ENCODE measurements at regions not wholly inside any gene's neighbourhood (a gene's known extent, or its start where the extent isn't known, plus 50 kb on each side); places are given as distances from the start of the nearest gene placed in this dataset.

- no peak for DNase-seq (ENCODE audit: low spot score)
Observed at GRCh38 chr4:181991369-181992108, 251.7 kb upstream of the TENM3 start.

- no peak for DNase-seq (ENCODE audit: low spot score)
Observed at GRCh38 chr4:181998398-181999295, 244.6 kb upstream of the TENM3 start.

DNA sequence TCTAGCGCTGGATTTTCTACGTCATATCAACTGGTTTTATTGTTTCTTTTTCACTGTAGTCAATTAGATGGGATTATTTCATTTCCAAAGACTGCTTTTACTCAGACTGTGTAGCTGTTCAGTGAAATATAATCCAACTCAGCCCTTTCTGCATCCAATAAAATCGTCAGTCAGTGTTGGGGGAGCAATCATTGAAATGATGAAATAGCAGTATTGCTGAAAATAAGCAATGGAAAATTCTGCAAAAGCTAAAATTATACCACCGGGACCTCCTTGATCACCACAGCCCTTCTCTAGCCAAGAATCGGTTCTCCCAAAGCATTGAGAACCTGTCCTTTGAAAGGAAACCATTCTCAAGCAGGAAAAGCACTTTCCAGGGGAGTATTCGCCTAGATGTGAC lies 243.1 kb upstream of the TENM3 start:
- DNase-seq (ENCODE audit: low spot score) = no peak

- DNase-seq (ENCODE audit: low spot score) = no peak
Observed at GRCh38 chr4:182010876-182011275, 232.3 kb upstream of the TENM3 start.

GRCh38 chr4:182014164-182014563 lies 229.0 kb upstream of the TENM3 start:
- no peak for DNase-seq (ENCODE audit: low spot score)

GRCh38 chr4:182015014-182015413 lies 228.2 kb upstream of the TENM3 start:
- DNase-seq (ENCODE audit: low spot score) = no peak

- peak; percentile 13 for DNase-seq (ENCODE audit: low spot score)
Observed at GRCh38 chr4:182015893-182016292, 227.3 kb upstream of the TENM3 start.

GRCh38 chr4:182017038-182017437 lies 226.2 kb upstream of the TENM3 start:
- no peak for DNase-seq (ENCODE audit: low spot score)

DNA sequence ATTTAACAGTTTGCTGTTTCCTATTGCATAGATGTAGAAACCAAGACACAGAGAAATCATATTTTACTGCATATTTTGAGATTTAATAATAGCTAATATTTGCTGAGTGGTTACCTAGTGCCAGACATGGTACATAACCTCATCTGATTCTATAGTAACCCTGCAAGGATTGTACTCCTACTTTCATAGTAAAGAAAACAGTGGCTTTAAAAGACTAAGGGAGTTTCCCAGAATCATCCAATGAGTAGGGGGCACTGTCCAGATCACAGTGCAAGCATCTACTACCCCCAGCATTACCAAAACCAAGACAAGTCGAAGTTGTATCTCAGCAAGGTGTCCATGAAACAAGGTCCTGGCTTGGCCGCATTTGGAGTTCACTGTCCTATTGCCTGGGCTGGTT lies 224.5 kb upstream of the TENM3 start:
- no peak for DNase-seq (ENCODE audit: low spot score)

GRCh38 chr4:182019148-182019652 lies 224.0 kb upstream of the TENM3 start:
- DNase-seq (ENCODE audit: low spot score) = no peak

- no peak for DNase-seq (ENCODE audit: low spot score)
Observed at GRCh38 chr4:182022909-182023308, 220.3 kb upstream of the TENM3 start.

- DNase-seq (ENCODE audit: low spot score) = no peak
Observed at GRCh38 chr4:182023469-182023868, 219.7 kb upstream of the TENM3 start.

DNA sequence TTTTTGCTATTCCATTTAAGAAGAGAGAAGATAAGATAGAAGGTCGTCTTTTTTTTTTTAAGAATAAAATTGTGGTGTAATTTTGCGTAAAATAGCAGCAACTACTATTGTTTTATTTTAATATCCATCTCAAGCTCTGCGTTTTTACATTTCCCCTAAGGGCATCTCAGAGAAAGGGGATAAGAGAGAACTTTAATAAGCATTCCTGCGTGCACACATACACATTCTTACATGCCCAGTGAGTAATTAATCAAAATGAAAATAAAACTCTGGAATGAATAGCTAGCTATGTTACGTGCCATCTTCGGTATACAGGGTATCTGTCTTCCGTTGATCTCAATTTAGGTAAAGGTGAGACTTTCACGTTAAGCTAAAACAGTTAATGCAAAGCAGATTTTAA lies 200.3 kb upstream of the TENM3 start:
- DNase-seq (ENCODE audit: low spot score) = no peak

DNA sequence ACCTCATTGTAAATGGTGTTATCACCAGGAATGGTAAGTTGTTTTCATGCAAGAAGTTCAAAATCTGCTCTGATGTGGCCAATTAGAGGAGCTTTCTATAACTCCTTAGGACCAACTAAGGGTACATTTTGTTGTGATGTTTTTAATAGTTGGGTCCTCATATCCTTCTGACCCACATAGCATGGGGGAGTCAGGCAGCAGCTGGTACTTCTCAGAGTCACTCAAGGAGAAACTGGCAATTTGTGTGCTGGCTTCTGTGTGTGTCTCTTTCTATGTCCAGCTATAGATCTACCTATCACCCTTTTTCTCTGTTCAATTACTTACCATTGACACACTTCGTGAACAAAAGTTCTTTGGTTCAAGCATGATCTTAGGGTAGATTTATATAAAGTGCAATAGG lies 194.3 kb upstream of the TENM3 start:
- DNase-seq (ENCODE audit: low spot score) = no peak

DNA sequence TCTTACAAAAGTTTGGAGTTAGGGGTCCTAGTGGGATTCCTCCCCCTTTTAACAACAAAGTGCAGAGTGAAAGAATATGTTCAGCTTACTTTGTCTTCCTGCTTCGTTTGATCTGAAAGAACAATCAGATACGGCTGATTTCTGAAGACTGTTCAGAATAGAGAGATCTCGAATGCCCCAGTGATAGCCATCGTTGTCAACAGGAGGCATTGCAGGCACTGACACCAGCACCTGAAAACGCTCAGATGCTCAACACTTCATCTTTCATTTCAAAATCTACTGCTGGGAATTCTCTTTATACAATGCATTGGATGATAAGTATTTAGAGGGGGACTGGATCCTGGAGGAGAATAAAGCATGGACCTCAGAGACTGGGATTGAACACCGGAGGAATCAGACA lies 186.3 kb upstream of the TENM3 start:
- DNase-seq (ENCODE audit: low spot score) = no peak

GRCh38 chr4:182062458-182062857 lies 180.7 kb upstream of the TENM3 start:
- no peak for DNase-seq (ENCODE audit: low spot score)

- peak; percentile 81 for DNase-seq (ENCODE audit: low spot score)
Observed at GRCh38 chr4:182062936-182063335, 180.3 kb upstream of the TENM3 start.

DNA sequence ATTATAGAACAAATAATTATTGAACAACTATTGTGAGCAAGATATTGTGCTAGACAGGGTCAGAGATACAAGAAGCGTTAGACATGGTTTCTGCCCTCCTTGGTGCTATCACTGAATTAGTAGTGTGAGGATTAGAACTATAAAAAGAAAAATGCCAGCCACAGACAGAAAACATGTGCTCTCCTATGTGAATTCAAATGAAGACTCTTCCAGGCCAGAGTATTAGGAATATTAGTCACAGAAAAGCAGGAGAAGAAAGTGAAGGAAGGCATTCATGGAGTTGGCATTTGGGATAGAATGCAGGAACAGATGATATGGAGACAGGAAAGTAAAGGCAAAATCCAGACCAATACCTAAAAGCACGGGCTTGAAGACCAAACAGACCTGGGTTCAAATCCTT lies 179.6 kb upstream of the TENM3 start:
- no peak for DNase-seq (ENCODE audit: low spot score)

DNA sequence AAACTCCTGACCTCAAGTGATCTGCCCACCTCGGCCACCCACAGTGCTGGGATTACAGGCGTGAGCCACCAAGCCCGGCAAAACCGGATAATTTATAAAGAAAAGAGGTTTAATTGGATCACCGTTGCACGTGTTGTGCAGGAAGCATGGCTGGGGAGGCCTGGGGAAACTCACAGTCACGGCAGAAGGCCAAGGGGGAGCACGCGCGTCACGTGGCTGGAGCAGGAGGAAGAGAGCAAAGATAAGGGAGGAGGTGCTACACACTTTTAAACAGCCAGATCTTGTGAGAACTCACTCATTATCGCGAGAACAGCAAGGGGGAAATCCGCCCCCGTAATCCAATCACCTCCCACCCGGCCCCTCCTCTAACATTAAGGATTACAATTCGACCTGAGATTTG lies 177.9 kb upstream of the TENM3 start:
- no peak for DNase-seq (ENCODE audit: low spot score)

DNA sequence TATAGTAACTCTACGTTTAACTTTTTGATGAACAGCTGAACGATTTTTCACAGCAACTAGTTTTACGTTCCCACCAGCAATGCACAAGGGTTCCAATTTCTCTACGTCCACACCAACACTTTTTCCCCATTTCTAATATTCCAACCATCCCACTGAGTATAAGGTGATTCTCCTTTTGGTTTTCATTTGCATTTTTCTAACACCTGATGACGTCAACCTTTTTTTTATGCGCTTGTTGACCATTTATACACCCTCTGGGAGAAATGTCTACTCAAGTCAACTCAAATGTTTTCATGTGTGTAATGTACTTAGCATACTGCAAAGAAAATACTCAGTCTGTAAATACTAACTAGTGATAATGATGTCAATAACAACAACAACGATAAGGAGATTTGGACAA lies 177.2 kb upstream of the TENM3 start:
- DNase-seq (ENCODE audit: low spot score) = no peak

DNA sequence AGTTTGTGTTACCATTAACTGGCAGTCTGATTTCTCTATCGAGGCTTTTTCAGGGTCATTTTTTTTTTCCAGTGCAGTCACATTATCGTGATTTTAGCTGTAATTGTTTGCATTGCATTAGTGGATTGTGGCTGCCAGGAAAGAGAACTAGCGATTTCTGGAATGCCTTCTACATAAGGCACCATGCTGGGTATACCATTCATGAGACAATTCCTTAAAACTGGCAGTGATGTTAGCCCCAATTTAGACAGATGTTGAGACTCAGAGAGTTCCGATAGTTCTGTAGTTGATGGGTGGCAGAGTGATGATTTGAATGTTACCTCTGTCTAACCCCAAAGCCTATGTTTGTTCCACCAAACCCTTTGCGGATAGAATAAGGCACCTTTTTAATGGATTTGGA lies 175.4 kb upstream of the TENM3 start:
- DNase-seq (ENCODE audit: low spot score) = no peak

DNA sequence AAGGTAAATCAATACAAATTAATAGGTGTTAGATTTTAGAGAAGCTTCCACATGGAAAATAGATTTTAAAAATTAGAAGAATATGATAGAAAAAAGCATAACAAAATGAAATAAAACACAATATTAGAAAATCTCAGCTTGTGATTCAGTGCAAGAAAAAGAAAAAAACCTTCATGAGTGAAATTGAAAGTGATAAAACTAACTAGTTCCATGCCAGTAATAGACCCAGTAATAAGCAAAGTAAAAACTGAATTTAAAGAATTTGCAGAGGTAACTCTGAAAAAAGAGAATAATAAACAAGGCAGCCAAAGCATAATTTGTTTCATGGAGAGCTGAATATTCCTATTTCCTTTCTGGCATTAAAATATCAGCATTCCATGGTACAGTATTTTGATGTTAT lies 174.3 kb upstream of the TENM3 start:
- no peak for DNase-seq (ENCODE audit: low spot score)

GRCh38 chr4:182073278-182073677 lies 169.9 kb upstream of the TENM3 start:
- DNase-seq (ENCODE audit: low spot score) = no peak
